GM12878 (cell line): ENCODE measurements at regions not wholly inside any gene's neighbourhood (a gene's known extent, or its start where the extent isn't known, plus 50 kb on each side); places are given as distances from the start of the nearest gene placed in this dataset.

Source experiments
- CTCF ChIP-seq, 3 experiments: IDR thresholded peaks in 2 of 3; conservative IDR thresholded peaks in 1 of 3; 2 replicates each; pipeline ENCODE4 v1.5.1; 2011; ENCODE audit warnings: low read depth in 3 of 3, low read length in 3 of 3, mild to moderate bottlenecking in 3 of 3, control low read depth in 2 of 3, moderate library complexity in 2 of 3, inconsistent platforms in 1 of 3, mixed read lengths in 1 of 3; ENCODE audit not compliant: control insufficient read depth in 2 of 3, insufficient read depth in 1 of 3; ENCODE audit errors: extremely low read depth in 1 of 3
- EP300 ChIP-seq, 2 experiments: fragments of 150-350 bp in 1 of 2; IDR thresholded peaks; 2 replicates each; pipeline ENCODE4 v1.6.1; 2011 to 2012; ENCODE audit warnings: low read depth in 2 of 2, low read length in 2 of 2, borderline replicate concordance in 1 of 2, improper control_type of control experiment in 1 of 2, inconsistent platforms in 1 of 2; ENCODE audit not compliant: control insufficient read depth in 1 of 2
- HCFC1 ChIP-seq: fragments of 150-350 bp; IDR thresholded peaks from 2 replicates; pipeline ENCODE4 v1.6.1; 2014; ENCODE audit warnings: low read length
- NFIC ChIP-seq: IDR thresholded peaks from 2 replicates; pipeline ENCODE4 v1.6.1; 2012; ENCODE audit warnings: low read depth, mild to moderate bottlenecking, inconsistent platforms, low read length, moderate library complexity
- NR2C1 ChIP-seq: fragments of 450-650 bp; IDR thresholded peaks from 2 replicates; pipeline ENCODE4 v1.6.1; 2017; ENCODE audit warnings: antibody characterized with exemption, mild to moderate bottlenecking, moderate library complexity
- POLR2A ChIP-seq: IDR thresholded peaks from 2 replicates; pipeline ENCODE4 v1.6.1; 2011; ENCODE audit warnings: low read depth, mild to moderate bottlenecking, low read length
- POLR2AphosphoS5 ChIP-seq: IDR thresholded peaks from 2 replicates; pipeline ENCODE4 v1.6.1; 2011; ENCODE audit warnings: mild to moderate bottlenecking, low read length, inconsistent platforms
- POU2F2 ChIP-seq: IDR thresholded peaks from 3 replicates; pipeline ENCODE4 v1.6.1; 2011; ENCODE audit warnings: low read depth, mild to moderate bottlenecking, low read length, borderline replicate concordance
- SMAD5 ChIP-seq: IDR thresholded peaks from 2 replicates; pipeline ENCODE4 v1.6.1; 2016; ENCODE audit warnings: antibody characterized with exemption, low read depth
- ZNF384 ChIP-seq: IDR thresholded peaks from 2 replicates; pipeline ENCODE4 v1.6.1; 2012; ENCODE audit warnings: low read depth, mild to moderate bottlenecking, low read length, improper control_type of control experiment, borderline replicate concordance

GRCh38 chr19:31223740-31224534 lies 125.3 kb downstream of the TSHZ3 start:
- TF ChIP-seq CTCF (IDR thresholded peaks at IDR 0.05 in 2 of 3, conservative IDR thresholded peaks at IDR 0.05 in 1 of 3; ENCODE audit: control insufficient read depth in 2 of 3, extremely low read depth in 1 of 3, insufficient read depth in 1 of 3, low read depth in 3 of 3, low read length in 3 of 3): no peak
- TF ChIP-seq POLR2A: no peak
- no peak for TF ChIP-seq NFIC
- TF ChIP-seq POU2F2: no peak
- no peak for TF ChIP-seq NR2C1
- no peak for TF ChIP-seq POLR2AphosphoS5
- no peak for TF ChIP-seq HCFC1
- TF ChIP-seq SMAD5: no peak
- no peak for TF ChIP-seq EP300 (IDR thresholded peaks at IDR 0.05; ENCODE audit: borderline replicate concordance in 1 of 2, control insufficient read depth in 1 of 2, low read depth in 2 of 2, low read length in 2 of 2)
- no peak for TF ChIP-seq ZNF384
